ENCODE measurements at regions not wholly inside any gene's neighbourhood (a gene's known extent, or its start where the extent isn't known, plus 50 kb on each side); places are given as distances from the start of the nearest gene placed in this dataset.

DNA sequence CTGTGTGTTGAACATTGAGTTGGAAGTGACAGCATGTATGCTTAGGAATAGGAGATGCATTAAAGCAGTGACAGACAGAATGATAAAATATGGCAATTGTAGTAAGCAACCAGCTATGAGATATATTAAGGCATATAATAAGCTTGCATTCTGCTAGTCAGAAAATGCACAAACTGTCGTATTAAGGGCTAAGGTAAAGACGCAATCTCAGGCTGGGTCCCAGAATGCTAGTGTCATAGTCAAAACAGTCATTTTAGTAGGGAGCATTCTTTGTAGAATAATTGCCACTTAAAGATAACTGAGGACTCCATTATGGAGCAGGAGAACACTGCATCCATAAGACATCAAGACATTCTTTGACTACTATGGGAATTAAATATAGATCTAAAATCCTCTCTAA is 1369.7 kb upstream of the C9orf72 start:
- Histone ChIP-seq H3K9me3 (no peaks in the 10 kb centered on the region), H3K27me3 (no peaks in the 10 kb centered on the region), H3K4me3 (no peak overlapping the region), H3K27ac (no peak overlapping the region), H3K36me3 (no peaks in the 10 kb centered on the region), H3K4me1 (no peaks in the 10 kb centered on the region)
- 93 to 95% methylated on average over 2 of the region's 2 CpGs for WGBS, 2 donors
- no peak for TF ChIP-seq CTCF (IDR thresholded peaks at IDR 0.05)
- no peak for TF ChIP-seq POLR2A (IDR thresholded peaks at IDR 0.05)
- no peak for DNase-seq
- intact Hi-C loops (cut with DNase I): no loop called here

DNA sequence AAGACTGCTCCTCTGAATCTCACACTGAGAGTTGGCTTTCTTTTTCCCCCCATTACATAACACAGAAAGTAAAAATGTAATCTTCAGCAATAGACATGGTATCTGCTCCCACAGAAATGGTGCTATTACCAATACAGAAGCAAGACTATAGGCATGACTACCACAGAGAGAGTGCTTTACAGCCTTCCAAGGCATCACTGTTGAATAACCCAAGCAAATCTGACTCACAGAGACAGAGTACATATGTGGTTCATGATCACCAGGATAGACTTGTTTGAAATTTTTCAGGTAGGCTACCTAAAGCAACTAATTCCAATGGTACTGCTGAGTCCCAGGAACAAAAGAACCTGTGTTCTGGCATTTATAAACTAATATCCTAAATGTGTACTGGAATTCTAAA is 1373.4 kb upstream of the C9orf72 start:
- H3K27me3 ChIP-seq: no peaks in the 10 kb centered on the region
- no peak overlapping the region for H3K4me3 ChIP-seq
- no peaks in the 10 kb centered on the region for H3K9me3 ChIP-seq
- no peaks in the 10 kb centered on the region for H3K4me1 ChIP-seq
- H3K27ac ChIP-seq: no peak overlapping the region
- TF ChIP-seq POLR2A (IDR thresholded peaks at IDR 0.05): no peak
- TF ChIP-seq CTCF (IDR thresholded peaks at IDR 0.05): no peak
- intact Hi-C loops (cut with DNase I): no loop called here
- H3K36me3 ChIP-seq: no peaks in the 10 kb centered on the region
- DNase-seq: no peak

GRCh38 chr9:28951945-28952344 is 1378.7 kb upstream of the C9orf72 start:
- H3K9me3 ChIP-seq: no peaks in the 10 kb centered on the region
- peak in 2 of 6 experiments; percentile 15 to 50 for TF ChIP-seq CTCF (IDR thresholded peaks at IDR 0.05)
- TF ChIP-seq POLR2A (IDR thresholded peaks at IDR 0.05): no peak
- intact Hi-C loops (cut with DNase I): no loop called here
- no peak overlapping the region for H3K27ac ChIP-seq
- no peaks in the 10 kb centered on the region for H3K27me3 ChIP-seq
- H3K4me1 ChIP-seq: no peaks in the 10 kb centered on the region
- no peak for DNase-seq
- H3K36me3 ChIP-seq: no peaks in the 10 kb centered on the region
- no peak overlapping the region for H3K4me3 ChIP-seq
- WGBS, 2 donors: 78 to 79% methylated on average over 4 of the region's 4 CpGs

DNA sequence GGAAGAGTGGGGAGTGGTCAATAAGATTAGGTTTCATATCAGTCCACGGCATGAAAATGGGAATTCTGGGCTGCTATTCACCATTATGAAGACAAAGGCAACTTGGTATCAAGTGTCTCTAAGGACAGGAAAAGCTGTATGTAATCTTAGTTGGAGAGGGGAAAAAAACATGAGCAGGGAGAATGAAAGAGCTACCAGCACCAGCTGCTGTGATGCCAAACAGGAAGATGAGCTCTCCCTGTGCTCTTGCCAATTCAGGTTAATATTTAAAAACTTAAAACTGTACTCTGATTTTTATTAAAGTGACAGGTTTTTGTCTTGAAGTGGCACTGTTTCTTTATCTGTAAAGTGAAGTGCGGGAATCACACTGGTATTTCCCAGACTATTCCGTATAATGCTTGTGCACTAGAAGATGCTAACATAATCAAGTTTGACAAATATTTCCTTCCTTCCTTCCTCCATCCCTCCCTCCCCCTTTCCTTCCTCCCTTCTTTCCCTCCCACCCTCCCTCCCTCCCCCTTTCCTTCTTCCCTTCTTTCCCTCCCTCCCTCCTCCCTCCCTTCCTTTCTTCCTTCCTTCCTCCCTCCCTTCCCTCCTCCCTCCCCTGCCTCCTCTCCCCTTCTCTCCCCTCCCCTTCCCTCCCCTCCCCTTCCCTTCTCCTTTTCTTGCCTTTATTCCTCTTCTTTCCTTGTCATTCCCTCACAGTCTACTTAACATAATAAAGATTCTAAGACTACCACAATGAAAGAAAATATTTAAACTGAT is 1383.0 kb upstream of the C9orf72 start:
- H3K9me3 ChIP-seq: no peaks in the 10 kb centered on the region
- 64 to 73% methylated on average over 3 of the region's 3 CpGs for WGBS, 2 donors
- no peaks in the 10 kb centered on the region for H3K4me1 ChIP-seq
- TF ChIP-seq POLR2A (IDR thresholded peaks at IDR 0.05) (no peak), CTCF (IDR thresholded peaks at IDR 0.05) (no peak)
- no peak overlapping the region for H3K27ac ChIP-seq
- no peak overlapping the region for H3K4me3 ChIP-seq
- no peak for DNase-seq
- H3K27me3 ChIP-seq: no peaks in the 10 kb centered on the region
- no peaks in the 10 kb centered on the region for H3K36me3 ChIP-seq
- intact Hi-C loops (cut with DNase I): no loop called here

DNA sequence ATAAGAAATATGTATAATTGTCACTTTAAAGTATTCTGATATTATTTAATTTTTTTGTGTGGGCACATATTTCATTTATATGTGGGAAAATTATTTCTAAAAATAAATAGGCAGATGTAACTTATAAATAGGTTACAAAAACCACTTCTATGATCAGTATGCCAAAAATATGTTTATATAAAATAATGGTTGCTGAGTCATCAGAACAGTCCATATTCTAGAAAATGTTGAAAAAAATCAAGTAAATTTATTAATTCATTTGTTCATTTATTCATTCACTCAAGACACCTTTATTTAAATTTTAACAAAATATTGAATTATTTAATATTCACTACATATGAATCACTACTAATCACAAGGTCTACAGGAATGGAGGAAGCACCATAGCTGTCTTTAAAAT is 1387.3 kb upstream of the C9orf72 start:
- Histone ChIP-seq H3K9me3 (no peaks in the 10 kb centered on the region), H3K4me3 (no peak overlapping the region), H3K27ac (no peak overlapping the region), H3K4me1 (no peaks in the 10 kb centered on the region), H3K27me3 (no peaks in the 10 kb centered on the region), H3K36me3 (no peaks in the 10 kb centered on the region)
- DNase-seq: no peak
- intact Hi-C loops (cut with DNase I): no loop called here
- TF ChIP-seq CTCF (IDR thresholded peaks at IDR 0.05) (no peak), POLR2A (IDR thresholded peaks at IDR 0.05) (no peak)
